ENCODE measurements at regions not wholly inside any gene's neighbourhood (a gene's known extent, or its start where the extent isn't known, plus 50 kb on each side); places are given as distances from the start of the nearest gene placed in this dataset.

DNA sequence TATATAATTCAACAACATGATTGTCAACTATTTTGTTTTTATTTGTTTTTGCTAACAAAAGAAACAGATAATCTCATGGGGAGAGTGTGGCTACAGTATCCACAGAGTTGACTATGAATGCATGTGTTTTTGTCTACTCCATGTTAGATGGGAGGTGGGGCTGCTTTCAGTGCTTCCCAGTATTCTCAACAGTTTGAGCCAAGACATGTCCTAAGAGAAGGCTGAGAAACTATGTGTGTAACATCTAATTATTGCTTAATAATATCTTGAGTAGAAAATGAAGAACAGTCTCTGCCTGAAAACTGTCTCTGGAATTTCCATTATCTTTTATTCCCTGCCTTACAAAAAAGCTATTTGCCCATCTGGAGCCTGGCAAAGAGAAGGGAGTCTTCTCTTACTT is 178.8 kb upstream of the MMADHC start:
- TF ChIP-seq, protein P1, sequence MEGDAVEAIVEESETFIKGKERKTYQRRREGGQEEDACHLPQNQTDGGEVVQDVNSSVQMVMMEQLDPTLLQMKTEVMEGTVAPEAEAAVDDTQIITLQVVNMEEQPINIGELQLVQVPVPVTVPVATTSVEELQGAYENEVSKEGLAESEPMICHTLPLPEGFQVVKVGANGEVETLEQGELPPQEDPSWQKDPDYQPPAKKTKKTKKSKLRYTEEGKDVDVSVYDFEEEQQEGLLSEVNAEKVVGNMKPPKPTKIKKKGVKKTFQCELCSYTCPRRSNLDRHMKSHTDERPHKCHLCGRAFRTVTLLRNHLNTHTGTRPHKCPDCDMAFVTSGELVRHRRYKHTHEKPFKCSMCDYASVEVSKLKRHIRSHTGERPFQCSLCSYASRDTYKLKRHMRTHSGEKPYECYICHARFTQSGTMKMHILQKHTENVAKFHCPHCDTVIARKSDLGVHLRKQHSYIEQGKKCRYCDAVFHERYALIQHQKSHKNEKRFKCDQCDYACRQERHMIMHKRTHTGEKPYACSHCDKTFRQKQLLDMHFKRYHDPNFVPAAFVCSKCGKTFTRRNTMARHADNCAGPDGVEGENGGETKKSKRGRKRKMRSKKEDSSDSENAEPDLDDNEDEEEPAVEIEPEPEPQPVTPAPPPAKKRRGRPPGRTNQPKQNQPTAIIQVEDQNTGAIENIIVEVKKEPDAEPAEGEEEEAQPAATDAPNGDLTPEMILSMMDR (conservative IDR thresholded peaks at IDR 0.05; ENCODE audit: low read depth, low read length): no peak
- TF ChIP-seq EZH2 (IDR thresholded peaks at IDR 0.05; ENCODE audit: low read length, unreplicated experiment) (no peak), EZH2phosphoT487 (IDR thresholded peaks at IDR 0.05; ENCODE audit: borderline replicate concordance, low read length) (no peak)

Measured in PC-3 (cell line).